ENCODE measurements at regions not wholly inside any gene's neighbourhood (a gene's known extent, or its start where the extent isn't known, plus 50 kb on each side); places are given as distances from the start of the nearest gene placed in this dataset.

GRCh38 chr2:8628866-8629209 lies 53.0 kb upstream of the ID2 start:
- TF ChIP-seq POLR2A (IDR thresholded peaks at IDR 0.05), result no peak
- TF ChIP-seq CTCF (IDR thresholded peaks at IDR 0.05), result no peak
